ENCODE measurements at regions not wholly inside any gene's neighbourhood (a gene's known extent, or its start where the extent isn't known, plus 50 kb on each side); places are given as distances from the start of the nearest gene placed in this dataset.
"Not testable (repeated sequence)": the region's sequence is repeated elsewhere in the genome, so short reads cannot be mapped to it uniquely, and the experiment has no call there.

GRCh38 chr12:84408936-84409335, 503.7 kb downstream of the SLC6A15 start:
- intact Hi-C loops (cut with DNase I): no loop called here
- no peaks in the 10 kb centered on the region for H3K9me3 ChIP-seq (ENCODE audit: control insufficient read depth, low read length)
- no peaks in the 10 kb centered on the region for H3K36me3 ChIP-seq (ENCODE audit: control insufficient read depth in 1 of 2, insufficient read depth in 2 of 2, low read length in 1 of 2)
- H3K27me3 ChIP-seq (ENCODE audit: control insufficient read depth in 1 of 2, insufficient read depth in 2 of 2, low read length in 1 of 2): no peaks in the 10 kb centered on the region
- H3K27ac ChIP-seq (ENCODE audit: low read depth in 1 of 2, low read length in 2 of 2): no peak overlapping the region
- no peak overlapping the region for H3K4me3 ChIP-seq (ENCODE audit: low read length in 2 of 2)
- no peaks in the 10 kb centered on the region for H3K4me1 ChIP-seq (ENCODE audit: control insufficient read depth in 1 of 2, insufficient read depth in 2 of 2, low read length in 2 of 2)
- no peak for ATAC-seq (ENCODE audit: low FRiP score)
- no peak for DNase-seq
- 95 to 97% methylated on average over 1 of the region's 1 CpG for WGBS, 2 donors

- H3K9me3 ChIP-seq (ENCODE audit: control insufficient read depth, low read length); H3K4me1 ChIP-seq (ENCODE audit: control insufficient read depth in 1 of 2, insufficient read depth in 2 of 2, low read length in 2 of 2); intact Hi-C loops (cut with DNase I); H3K4me3 ChIP-seq (ENCODE audit: low read length in 2 of 2); H3K27me3 ChIP-seq (ENCODE audit: control insufficient read depth in 1 of 2, insufficient read depth in 2 of 2, low read length in 1 of 2); DNase-seq; H3K27ac ChIP-seq (ENCODE audit: low read depth in 1 of 2, low read length in 2 of 2); H3K36me3 ChIP-seq (ENCODE audit: control insufficient read depth in 1 of 2, insufficient read depth in 2 of 2, low read length in 1 of 2); ATAC-seq (ENCODE audit: low FRiP score): not testable (repeated sequence)
- 90 to 99% methylated on average over 1 of the region's 1 CpG for WGBS, 2 donors
Measured at GRCh38 chr12:84406720-84407119, 505.9 kb downstream of the SLC6A15 start.

GRCh38 chr12:84397846-84398245, 514.8 kb downstream of the SLC6A15 start:
- H3K9me3 ChIP-seq (ENCODE audit: control insufficient read depth, low read length): no peaks in the 10 kb centered on the region
- intact Hi-C loops (cut with DNase I): no loop called here
- no peak for ATAC-seq (ENCODE audit: low FRiP score)
- no peaks in the 10 kb centered on the region for H3K27me3 ChIP-seq (ENCODE audit: control insufficient read depth in 1 of 2, insufficient read depth in 2 of 2, low read length in 1 of 2)
- H3K4me1 ChIP-seq (ENCODE audit: control insufficient read depth in 1 of 2, insufficient read depth in 2 of 2, low read length in 2 of 2): no peaks in the 10 kb centered on the region
- H3K36me3 ChIP-seq (ENCODE audit: control insufficient read depth in 1 of 2, insufficient read depth in 2 of 2, low read length in 1 of 2): no peaks in the 10 kb centered on the region
- H3K27ac ChIP-seq (ENCODE audit: low read depth in 1 of 2, low read length in 2 of 2): no peak overlapping the region
- no peak for DNase-seq
- H3K4me3 ChIP-seq (ENCODE audit: low read length in 2 of 2): no peak overlapping the region

- no peak for DNase-seq
- intact Hi-C loops (cut with DNase I): no loop called here
- no peak overlapping the region for H3K27ac ChIP-seq (ENCODE audit: low read depth in 1 of 2, low read length in 2 of 2)
- H3K27me3 ChIP-seq (ENCODE audit: control insufficient read depth in 1 of 2, insufficient read depth in 2 of 2, low read length in 1 of 2): no peaks in the 10 kb centered on the region
- WGBS, 2 donors: 78 to 79% methylated on average over 1 of the region's 1 CpG
- ATAC-seq (ENCODE audit: low FRiP score): no peak
- H3K36me3 ChIP-seq (ENCODE audit: control insufficient read depth in 1 of 2, insufficient read depth in 2 of 2, low read length in 1 of 2): no peaks in the 10 kb centered on the region
- no peak overlapping the region for H3K4me3 ChIP-seq (ENCODE audit: low read length in 2 of 2)
- no peaks in the 10 kb centered on the region for H3K4me1 ChIP-seq (ENCODE audit: control insufficient read depth in 1 of 2, insufficient read depth in 2 of 2, low read length in 2 of 2)
- peaks cover under 1% of the 10 kb centered on the region for H3K9me3 ChIP-seq (ENCODE audit: control insufficient read depth, low read length)
Measured at GRCh38 chr12:84397263-84397662, 515.3 kb downstream of the SLC6A15 start.

- intact Hi-C loops (cut with DNase I); H3K27ac ChIP-seq (ENCODE audit: low read depth in 1 of 2, low read length in 2 of 2); H3K4me3 ChIP-seq (ENCODE audit: low read length in 2 of 2); H3K4me1 ChIP-seq (ENCODE audit: control insufficient read depth in 1 of 2, insufficient read depth in 2 of 2, low read length in 2 of 2); DNase-seq; H3K36me3 ChIP-seq (ENCODE audit: control insufficient read depth in 1 of 2, insufficient read depth in 2 of 2, low read length in 1 of 2); H3K9me3 ChIP-seq (ENCODE audit: control insufficient read depth, low read length); H3K27me3 ChIP-seq (ENCODE audit: control insufficient read depth in 1 of 2, insufficient read depth in 2 of 2, low read length in 1 of 2); ATAC-seq (ENCODE audit: low FRiP score): not testable (repeated sequence)
Measured at GRCh38 chr12:84391176-84391575, 521.4 kb downstream of the SLC6A15 start.

- WGBS, 2 donors: 96 to 97% methylated on average over 1 of the region's 1 CpG
- H3K9me3 ChIP-seq (ENCODE audit: control insufficient read depth, low read length): no peaks in the 10 kb centered on the region
- H3K36me3 ChIP-seq (ENCODE audit: control insufficient read depth in 1 of 2, insufficient read depth in 2 of 2, low read length in 1 of 2): no peaks in the 10 kb centered on the region
- DNase-seq: no peak
- intact Hi-C loops (cut with DNase I): no loop called here
- H3K4me1 ChIP-seq (ENCODE audit: control insufficient read depth in 1 of 2, insufficient read depth in 2 of 2, low read length in 2 of 2): no peaks in the 10 kb centered on the region
- no peaks in the 10 kb centered on the region for H3K27me3 ChIP-seq (ENCODE audit: control insufficient read depth in 1 of 2, insufficient read depth in 2 of 2, low read length in 1 of 2)
- no peak overlapping the region for H3K27ac ChIP-seq (ENCODE audit: low read depth in 1 of 2, low read length in 2 of 2)
- ATAC-seq (ENCODE audit: low FRiP score): no peak
- no peak overlapping the region for H3K4me3 ChIP-seq (ENCODE audit: low read length in 2 of 2)
Measured at GRCh38 chr12:84384384-84384783, 528.2 kb downstream of the SLC6A15 start.

GRCh38 chr12:84382486-84382885, 530.1 kb downstream of the SLC6A15 start:
- H3K9me3 ChIP-seq (ENCODE audit: control insufficient read depth, low read length); H3K27ac ChIP-seq (ENCODE audit: low read depth in 1 of 2, low read length in 2 of 2); ATAC-seq (ENCODE audit: low FRiP score); H3K4me3 ChIP-seq (ENCODE audit: low read length in 2 of 2); intact Hi-C loops (cut with DNase I); H3K36me3 ChIP-seq (ENCODE audit: control insufficient read depth in 1 of 2, insufficient read depth in 2 of 2, low read length in 1 of 2); H3K4me1 ChIP-seq (ENCODE audit: control insufficient read depth in 1 of 2, insufficient read depth in 2 of 2, low read length in 2 of 2); H3K27me3 ChIP-seq (ENCODE audit: control insufficient read depth in 1 of 2, insufficient read depth in 2 of 2, low read length in 1 of 2); DNase-seq: not testable (repeated sequence)
- 20 to 28% methylated on average over 1 of the region's 1 CpG for WGBS, 2 donors

- intact Hi-C loops (cut with DNase I): no loop called here
- no peak for DNase-seq
- Histone ChIP-seq H3K36me3 (ENCODE audit: control insufficient read depth in 1 of 2, insufficient read depth in 2 of 2, low read length in 1 of 2) (no peaks in the 10 kb centered on the region), H3K27me3 (ENCODE audit: control insufficient read depth in 1 of 2, insufficient read depth in 2 of 2, low read length in 1 of 2) (no peaks in the 10 kb centered on the region), H3K4me1 (ENCODE audit: control insufficient read depth in 1 of 2, insufficient read depth in 2 of 2, low read length in 2 of 2) (no peaks in the 10 kb centered on the region), H3K9me3 (ENCODE audit: control insufficient read depth, low read length) (no peaks in the 10 kb centered on the region), H3K4me3 (ENCODE audit: low read length in 2 of 2) (no peak overlapping the region), H3K27ac (ENCODE audit: low read depth in 1 of 2, low read length in 2 of 2) (no peak overlapping the region)
- ATAC-seq (ENCODE audit: low FRiP score): no peak
- WGBS, 2 donors: 46 to 49% methylated on average over 1 of the region's 1 CpG
Measured at GRCh38 chr12:84376320-84376719, 536.3 kb downstream of the SLC6A15 start.

- Histone ChIP-seq H3K4me3 (ENCODE audit: low read length in 2 of 2) (no peak overlapping the region), H3K9me3 (ENCODE audit: control insufficient read depth, low read length) (no peaks in the 10 kb centered on the region), H3K27me3 (ENCODE audit: control insufficient read depth in 1 of 2, insufficient read depth in 2 of 2, low read length in 1 of 2) (no peaks in the 10 kb centered on the region), H3K4me1 (ENCODE audit: control insufficient read depth in 1 of 2, insufficient read depth in 2 of 2, low read length in 2 of 2) (no peaks in the 10 kb centered on the region), H3K27ac (ENCODE audit: low read depth in 1 of 2, low read length in 2 of 2) (no peak overlapping the region), H3K36me3 (ENCODE audit: control insufficient read depth in 1 of 2, insufficient read depth in 2 of 2, low read length in 1 of 2) (no peaks in the 10 kb centered on the region)
- ATAC-seq (ENCODE audit: low FRiP score) (no peak), DNase-seq (no peak)
- intact Hi-C loops (cut with DNase I): no loop called here
- WGBS, 2 donors: 18 to 21% methylated on average over 1 of the region's 1 CpG
Measured at GRCh38 chr12:84375449-84376170, 537.0 kb downstream of the SLC6A15 start.
